ENCODE measurements at regions not wholly inside any gene's neighbourhood (a gene's known extent, or its start where the extent isn't known, plus 50 kb on each side); places are given as distances from the start of the nearest gene placed in this dataset.

GRCh38 chr16:10324210-10324609 is 61.7 kb upstream of the ATF7IP2 start:
- TF ChIP-seq POLR2A (IDR thresholded peaks at IDR 0.05) (no peak), CTCF (IDR thresholded peaks at IDR 0.05) (no peak)
